Cardiac muscle cell (in vitro differentiated cells and primary cell): ENCODE measurements at regions not wholly inside any gene's neighbourhood (a gene's known extent, or its start where the extent isn't known, plus 50 kb on each side); places are given as distances from the start of the nearest gene placed in this dataset.

ENCODE experiments used
- DNase-seq, 2 donors: peaks; one replicate each; pipeline versions ENCODE4 v3.0.0 to v3.0.0-alpha.2; 2010 to 2017; ENCODE audit warnings: low read depth in 1 of 2, low spot score in 1 of 2
- H3K27ac ChIP-seq: fragments of 200-600 bp; sonication (generic); 2 replicates; pipeline ENCODE4 v1.5.1; 2016
- H3K27me3 ChIP-seq: fragments of 200-600 bp; sonication (generic); 2 replicates; pipeline ENCODE4 v1.6.0; 2016; ENCODE audit warnings: control low read depth
- H3K36me3 ChIP-seq: fragments of 200-600 bp; sonication (generic); 2 replicates; pipeline ENCODE4 v1.5.1; 2016; ENCODE audit warnings: control low read depth
- H3K4me1 ChIP-seq: fragments of 200-600 bp; sonication (generic); 2 replicates; pipeline ENCODE4 v1.8.1; 2017; ENCODE audit warnings: low read depth, mild to moderate bottlenecking, mixed run types
- H3K4me3 ChIP-seq: fragments of 200-600 bp; sonication (generic); 2 replicates; pipeline ENCODE4 v1.5.1; 2016; ENCODE audit warnings: mild to moderate bottlenecking
- H3K9me3 ChIP-seq: fragments of 200-600 bp; sonication (generic); 2 replicates; pipeline ENCODE4 v1.5.1; 2017; ENCODE audit warnings: low read depth, mild to moderate bottlenecking, control low read depth
- CTCF ChIP-seq: IDR thresholded peaks from 2 replicates; pipeline ENCODE4 v1.5.1; 2012; ENCODE audit warnings: low read depth, mild to moderate bottlenecking, low read length

GRCh38 chr14:34214961-34215360, 247.1 kb downstream of the SPTSSA start:
- no peak for TF ChIP-seq CTCF
- Histone ChIP-seq H3K9me3 (no peaks in the 10 kb centered on the region), H3K36me3 (no peaks in the 10 kb centered on the region), H3K27me3 (no peaks in the 10 kb centered on the region), H3K27ac (no peak overlapping the region), H3K4me1 (no peaks in the 10 kb centered on the region), H3K4me3 (no peak overlapping the region)
- DNase-seq = no peak

DNA sequence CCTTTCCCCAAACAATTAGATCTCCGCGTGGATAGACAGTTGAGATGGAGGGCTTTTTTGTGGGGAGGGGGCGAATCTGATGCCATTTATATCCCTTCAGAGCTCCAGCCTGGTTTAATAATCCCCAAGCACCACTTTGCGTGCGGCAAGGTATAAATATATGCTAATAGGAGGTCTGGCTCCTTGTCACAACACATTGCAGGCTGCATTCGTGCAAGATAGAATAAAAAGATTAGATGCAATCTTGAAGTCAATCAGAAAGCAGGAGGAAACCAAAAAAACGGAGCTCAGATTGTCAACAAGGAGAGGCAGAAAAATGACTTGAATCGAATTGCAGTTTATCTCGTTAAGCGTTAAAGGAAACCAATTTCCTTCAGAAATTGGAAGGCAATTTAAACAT, 248.7 kb downstream of the SPTSSA start:
- no peak overlapping the region for H3K27ac ChIP-seq
- H3K9me3 ChIP-seq = no peaks in the 10 kb centered on the region

DNA sequence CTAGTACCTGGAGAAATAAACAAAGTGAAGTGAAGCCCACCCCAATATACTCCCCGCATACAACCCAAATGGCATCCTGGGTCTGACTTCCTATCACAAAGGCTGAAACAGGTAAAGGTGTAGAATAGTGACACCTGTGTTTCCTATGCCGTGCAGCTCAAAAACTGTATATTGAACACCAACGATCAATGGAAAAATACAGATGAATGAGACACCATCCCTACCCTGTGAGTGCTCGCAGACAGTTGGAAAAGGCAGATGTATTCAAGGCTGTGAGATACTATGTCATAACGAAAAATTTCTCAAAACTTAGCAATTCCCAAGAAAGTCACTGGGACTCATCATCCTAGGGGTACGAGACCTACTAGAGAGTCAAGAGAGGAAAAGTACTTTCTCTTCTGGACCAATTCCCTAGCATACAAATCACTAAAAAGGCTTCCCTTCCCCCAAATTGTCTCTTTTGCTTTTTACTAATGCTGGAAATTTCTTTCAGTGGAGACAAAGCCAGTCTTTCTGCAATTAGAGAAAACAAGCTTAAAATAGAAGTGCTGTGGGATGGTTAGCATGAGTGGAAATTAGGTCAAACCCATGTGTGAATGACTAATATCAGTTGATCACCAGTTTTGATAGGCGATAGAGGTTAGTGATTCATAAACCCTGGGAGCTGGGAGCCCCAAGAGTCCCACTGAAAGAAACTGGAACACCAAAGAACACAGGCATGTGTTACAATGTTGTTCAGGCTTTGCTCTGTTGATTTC, 249.7 kb downstream of the SPTSSA start:
- no peaks in the 10 kb centered on the region for H3K9me3 ChIP-seq
- no peaks in the 10 kb centered on the region for H3K36me3 ChIP-seq
- no peaks in the 10 kb centered on the region for H3K4me1 ChIP-seq
- DNase-seq = no peak
- H3K4me3 ChIP-seq = no peak overlapping the region
- H3K27me3 ChIP-seq = no peaks in the 10 kb centered on the region
- no peak for TF ChIP-seq CTCF
- H3K27ac ChIP-seq = no peak overlapping the region

More for the DNA sequence above, 248.7 kb downstream of the SPTSSA start:
- H3K36me3 ChIP-seq = no peaks in the 10 kb centered on the region
- no peak for DNase-seq
- H3K27me3 ChIP-seq = no peaks in the 10 kb centered on the region
- no peaks in the 10 kb centered on the region for H3K4me1 ChIP-seq
- H3K4me3 ChIP-seq = no peak overlapping the region
- TF ChIP-seq CTCF = no peak

DNA sequence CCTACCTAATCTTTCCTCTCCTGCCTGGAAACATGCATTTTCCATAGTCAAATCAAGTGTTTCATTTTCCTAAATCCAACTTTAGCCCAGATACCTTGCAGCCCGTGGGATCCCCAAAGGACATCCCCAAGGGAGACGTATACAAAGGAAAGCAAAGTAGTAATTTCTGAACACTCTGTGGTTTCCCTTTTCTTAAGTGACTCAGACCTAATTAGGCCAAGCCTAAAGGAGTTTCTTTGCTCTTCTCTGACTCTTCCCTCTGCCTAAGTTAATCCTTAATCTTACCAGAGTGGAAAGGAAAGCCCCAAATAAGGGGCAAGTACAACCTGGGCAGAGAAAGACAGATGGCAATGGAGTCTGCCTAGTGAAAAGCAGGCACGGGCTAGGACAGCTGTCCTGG, 250.3 kb downstream of the SPTSSA start:
- no peaks in the 10 kb centered on the region for H3K9me3 ChIP-seq
- no peak overlapping the region for H3K27ac ChIP-seq
- H3K27me3 ChIP-seq = no peaks in the 10 kb centered on the region
- no peak for DNase-seq
- no peaks in the 10 kb centered on the region for H3K36me3 ChIP-seq
- H3K4me3 ChIP-seq = no peak overlapping the region
- TF ChIP-seq CTCF = no peak
- H3K4me1 ChIP-seq = no peaks in the 10 kb centered on the region

DNA sequence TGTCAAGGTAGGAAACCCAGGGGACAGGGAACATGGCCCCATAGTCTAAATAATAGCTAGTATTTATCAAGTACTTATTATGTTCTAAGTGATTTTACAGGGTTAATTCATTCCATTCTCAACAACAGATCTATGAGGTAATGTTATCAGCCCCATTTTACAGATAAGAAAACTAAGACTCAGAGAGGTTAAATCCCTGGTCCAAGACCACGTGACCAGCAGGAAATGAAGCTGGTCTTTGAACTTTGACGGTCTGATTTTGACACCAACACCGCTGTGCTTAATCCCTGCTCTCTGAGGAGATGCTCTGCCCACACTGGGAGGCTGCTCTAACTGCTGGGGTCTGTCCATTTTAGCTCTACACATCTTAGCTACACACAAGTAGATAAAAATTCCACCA, 253.5 kb downstream of the SPTSSA start:
- Histone ChIP-seq H3K27me3 (no peaks in the 10 kb centered on the region), H3K4me3 (no peak overlapping the region), H3K4me1 (no peaks in the 10 kb centered on the region), H3K27ac (no peak overlapping the region), H3K36me3 (no peaks in the 10 kb centered on the region), H3K9me3 (no peaks in the 10 kb centered on the region)
- DNase-seq = no peak
- TF ChIP-seq CTCF = no peak
